Fibroblast of mammary gland (primary cell): ENCODE measurements at regions not wholly inside any gene's neighbourhood (a gene's known extent, or its start where the extent isn't known, plus 50 kb on each side); places are given as distances from the start of the nearest gene placed in this dataset.
"Not testable (repeated sequence)": the region's sequence is repeated elsewhere in the genome, so short reads cannot be mapped to it uniquely, and the experiment has no call there.

Source experiments
- DNase-seq: peaks from one replicate; pipeline ENCODE4 v3.0.0-alpha.2; 2010; ENCODE audit warnings: low read depth
- H3K4me3 ChIP-seq: 2 replicates; pipeline ENCODE4 v1.5.1; 2011; ENCODE audit warnings: low read depth, mild to moderate bottlenecking, low read length, moderate library complexity; ENCODE audit not compliant: control insufficient read depth
- TF ChIP-seq, protein P1 (sequence below): conservative IDR thresholded peaks from 2 replicates; pipeline ENCODE4 v1.5.1; 2011; ENCODE audit warnings: low read depth, low read length, inconsistent platforms; ENCODE audit not compliant: control insufficient read depth, insufficient read depth

DNA sequence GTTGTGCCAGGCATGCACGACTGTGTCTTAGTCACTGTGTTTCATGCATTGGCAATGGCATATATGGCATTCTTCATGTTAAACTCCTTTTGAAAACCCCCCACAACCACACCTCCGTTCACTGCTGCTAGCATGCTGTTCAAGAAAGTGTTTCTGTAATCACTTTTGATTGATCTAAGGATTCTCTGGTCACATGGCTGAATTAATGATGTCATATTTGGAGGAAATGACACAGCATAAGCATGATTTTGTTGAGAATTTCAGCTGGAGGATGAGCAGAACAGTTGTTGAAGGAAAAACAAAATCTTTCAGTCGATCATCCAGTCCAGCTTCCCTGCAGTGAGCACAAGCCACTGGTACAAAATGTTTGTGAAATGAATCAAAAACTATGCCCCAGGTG, 203.5 kb upstream of the ECI2 start:
- DNase-seq: no peak
- TF ChIP-seq, protein P1, sequence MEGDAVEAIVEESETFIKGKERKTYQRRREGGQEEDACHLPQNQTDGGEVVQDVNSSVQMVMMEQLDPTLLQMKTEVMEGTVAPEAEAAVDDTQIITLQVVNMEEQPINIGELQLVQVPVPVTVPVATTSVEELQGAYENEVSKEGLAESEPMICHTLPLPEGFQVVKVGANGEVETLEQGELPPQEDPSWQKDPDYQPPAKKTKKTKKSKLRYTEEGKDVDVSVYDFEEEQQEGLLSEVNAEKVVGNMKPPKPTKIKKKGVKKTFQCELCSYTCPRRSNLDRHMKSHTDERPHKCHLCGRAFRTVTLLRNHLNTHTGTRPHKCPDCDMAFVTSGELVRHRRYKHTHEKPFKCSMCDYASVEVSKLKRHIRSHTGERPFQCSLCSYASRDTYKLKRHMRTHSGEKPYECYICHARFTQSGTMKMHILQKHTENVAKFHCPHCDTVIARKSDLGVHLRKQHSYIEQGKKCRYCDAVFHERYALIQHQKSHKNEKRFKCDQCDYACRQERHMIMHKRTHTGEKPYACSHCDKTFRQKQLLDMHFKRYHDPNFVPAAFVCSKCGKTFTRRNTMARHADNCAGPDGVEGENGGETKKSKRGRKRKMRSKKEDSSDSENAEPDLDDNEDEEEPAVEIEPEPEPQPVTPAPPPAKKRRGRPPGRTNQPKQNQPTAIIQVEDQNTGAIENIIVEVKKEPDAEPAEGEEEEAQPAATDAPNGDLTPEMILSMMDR: no peak
- no peak overlapping the region for H3K4me3 ChIP-seq

DNA sequence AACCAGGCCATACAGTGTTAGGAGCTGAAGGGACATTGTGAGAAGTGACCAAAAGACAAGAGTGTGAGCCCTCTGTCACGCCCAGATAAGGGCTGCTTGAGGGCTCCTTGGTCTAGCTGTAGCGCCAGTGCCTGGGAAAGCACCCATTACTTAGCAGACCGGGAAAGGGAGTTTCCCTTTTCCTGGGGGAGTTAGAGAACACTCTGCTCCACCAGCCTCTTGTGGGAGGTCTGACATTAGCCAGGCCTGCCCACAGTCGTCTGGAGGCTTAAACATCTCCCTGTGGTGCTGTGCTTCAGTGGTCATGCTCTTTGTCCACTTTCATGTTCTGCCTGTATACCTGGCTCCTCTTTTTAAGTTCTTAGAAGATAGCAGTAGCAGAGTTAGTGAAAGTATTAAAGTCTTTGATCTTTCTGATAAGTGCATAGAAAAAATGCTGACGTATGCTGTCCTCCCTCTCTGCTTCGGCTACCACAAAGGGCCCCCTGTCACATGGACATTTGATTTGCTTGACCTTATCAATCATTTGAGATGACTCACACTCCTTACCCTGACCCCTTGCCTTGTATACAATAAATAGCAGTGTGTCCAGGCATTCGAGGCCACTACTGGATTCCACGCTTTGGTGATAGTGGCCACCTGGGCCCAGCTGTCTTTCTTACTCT, 201.5 kb upstream of the ECI2 start:
- H3K4me3 ChIP-seq: no peak overlapping the region
- no peak for DNase-seq
- TF ChIP-seq, protein P1: no peak

DNA sequence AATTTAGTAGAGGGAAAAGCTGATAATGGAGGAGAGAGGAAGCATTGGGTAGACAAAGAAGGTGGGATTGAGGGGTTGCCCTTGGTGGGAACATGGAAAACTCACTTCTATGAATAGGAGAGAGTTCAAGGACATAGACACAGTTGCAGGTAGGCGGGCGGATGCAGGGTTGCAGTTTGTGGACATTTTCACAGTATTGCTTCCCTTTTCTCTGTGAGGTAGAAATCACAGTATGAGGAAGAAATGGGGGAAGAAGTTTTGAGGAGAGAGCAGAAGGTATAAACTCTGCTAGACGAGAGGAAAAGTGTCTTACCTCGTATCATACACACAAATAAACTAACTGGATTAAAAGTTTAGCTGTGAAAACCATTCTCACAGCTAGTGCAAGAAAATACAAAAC, 200.7 kb upstream of the ECI2 start:
- DNase-seq: no peak
- TF ChIP-seq, protein P1: no peak
- no peak overlapping the region for H3K4me3 ChIP-seq

DNA sequence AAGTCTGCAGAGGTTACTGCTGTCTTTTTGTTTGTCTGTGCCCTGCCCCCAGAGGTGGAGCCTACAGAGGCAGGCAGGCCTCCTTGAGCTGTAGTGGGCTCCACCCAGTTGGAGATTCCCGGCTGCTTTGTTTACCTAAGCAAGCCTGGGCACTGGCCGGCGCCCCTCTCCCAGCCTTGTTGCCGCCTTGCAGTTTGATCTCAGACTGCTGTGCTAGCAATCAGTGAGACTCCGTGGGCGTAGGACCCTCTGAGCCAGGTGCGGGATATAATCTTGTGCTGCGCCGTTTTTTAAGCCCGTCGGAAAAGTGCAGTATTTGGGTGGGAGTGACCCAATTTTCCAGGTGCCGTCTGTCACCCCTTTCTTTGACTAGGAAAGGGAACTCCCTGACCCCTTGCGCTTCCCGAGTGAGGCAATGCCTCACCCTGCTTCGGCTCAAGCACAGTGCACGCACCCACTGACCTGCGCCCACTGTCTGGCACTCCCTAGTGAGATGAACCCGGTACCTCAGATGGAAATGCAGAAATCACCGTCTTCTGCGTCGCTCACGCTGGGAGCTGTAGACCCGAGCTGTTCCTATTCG, 198.9 kb upstream of the ECI2 start:
- not testable (repeated sequence) for H3K4me3 ChIP-seq, DNase-seq

DNA sequence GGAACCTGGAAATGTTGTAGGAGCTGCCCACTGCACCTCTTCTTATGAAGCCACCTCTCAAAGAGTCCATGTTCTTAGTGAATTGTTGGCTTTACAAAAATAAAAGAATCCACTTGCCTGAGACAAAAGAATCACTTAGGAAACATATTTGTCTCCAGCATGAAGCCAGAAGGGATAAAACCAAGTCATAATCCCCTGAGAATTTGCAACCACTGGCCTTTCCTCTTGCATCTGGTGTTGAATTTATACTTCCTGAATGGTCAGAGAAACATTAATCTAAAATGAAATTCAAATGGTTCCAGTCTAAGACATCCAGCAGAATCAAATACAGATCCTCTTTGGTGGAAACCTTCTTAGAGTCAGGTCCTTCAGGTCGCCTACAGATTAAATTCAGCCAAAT, 192.5 kb upstream of the ECI2 start:
- TF ChIP-seq, protein P1: no peak
- no peak overlapping the region for H3K4me3 ChIP-seq
- peak; percentile 54 for DNase-seq

DNA sequence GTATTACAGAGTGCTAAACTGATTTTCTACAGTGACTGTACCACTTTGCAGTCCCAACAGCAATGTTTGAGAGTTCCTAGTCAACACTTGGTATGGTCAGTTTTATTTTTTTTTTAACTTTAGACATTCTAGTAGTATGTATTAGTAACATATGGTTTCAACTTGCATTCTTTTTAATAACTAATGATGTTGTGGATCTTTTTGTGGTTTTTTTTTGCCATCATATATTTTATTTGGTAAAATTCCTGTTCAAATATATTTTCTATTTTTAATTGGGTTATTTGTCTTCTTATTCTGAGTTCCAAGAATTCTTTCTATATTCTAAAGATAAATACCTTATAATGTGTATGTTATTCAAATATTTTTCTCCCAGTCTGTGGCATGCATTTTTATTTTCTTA, 189.4 kb upstream of the ECI2 start:
- TF ChIP-seq, protein P1: no peak
- no peak overlapping the region for H3K4me3 ChIP-seq
- no peak for DNase-seq

DNA sequence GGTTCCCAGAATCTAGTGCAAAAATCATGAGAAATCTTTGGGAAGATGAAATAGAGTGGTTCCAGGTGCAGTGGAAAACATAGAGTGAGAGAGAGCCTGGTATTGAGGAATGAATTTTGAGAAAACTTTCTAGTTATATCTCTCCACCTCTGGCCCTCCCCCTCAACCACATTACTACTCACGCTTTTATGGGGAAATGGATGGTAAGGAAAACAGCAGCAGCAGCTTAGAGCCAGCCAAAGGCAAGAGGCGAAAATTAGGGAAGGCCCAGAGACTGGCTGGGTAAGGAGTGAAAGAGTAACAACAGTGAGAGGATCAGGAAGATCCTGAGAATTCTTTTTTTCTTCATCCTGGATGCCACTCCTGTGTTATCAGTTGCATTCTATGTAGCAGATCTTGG, 187.9 kb upstream of the ECI2 start:
- no peak overlapping the region for H3K4me3 ChIP-seq
- TF ChIP-seq, protein P1: no peak
- peak; percentile 12 for DNase-seq
